ENCODE measurements at regions not wholly inside any gene's neighbourhood (a gene's known extent, or its start where the extent isn't known, plus 50 kb on each side); places are given as distances from the start of the nearest gene placed in this dataset.

- DNase-seq = no peak
These were observed 425.1 kb downstream of the SETD4 start for GRCh38 chr21:35635261-35635660.

- DNase-seq = no peak
These were observed 426.8 kb downstream of the SETD4 start for GRCh38 chr21:35633501-35633900.

- DNase-seq = no peak
These were observed 427.6 kb downstream of the SETD4 start for GRCh38 chr21:35632711-35633110.

GRCh38 chr21:35628316-35628715 lies 432.0 kb downstream of the SETD4 start:
- no peak for DNase-seq

- DNase-seq = no peak
These were observed 432.9 kb downstream of the SETD4 start for GRCh38 chr21:35627462-35627861.

- no peak for DNase-seq
These were observed 434.8 kb downstream of the SETD4 start for GRCh38 chr21:35625576-35625975.

GRCh38 chr21:35624901-35625300 lies 435.4 kb downstream of the SETD4 start:
- DNase-seq = no peak

GRCh38 chr21:35622612-35623011 lies 437.7 kb downstream of the SETD4 start:
- no peak for DNase-seq

GRCh38 chr21:35619184-35619583 lies 441.1 kb downstream of the SETD4 start:
- no peak for DNase-seq

- no peak for DNase-seq
These were observed 442.8 kb downstream of the SETD4 start for GRCh38 chr21:35617491-35617890.

- peak; percentile 4 for DNase-seq
These were observed 444.2 kb downstream of the SETD4 start for GRCh38 chr21:35616090-35616489.

- DNase-seq = no peak
These were observed 445.0 kb downstream of the SETD4 start for GRCh38 chr21:35615325-35615724.

- DNase-seq = no peak
These were observed 445.9 kb downstream of the SETD4 start for GRCh38 chr21:35614396-35614921.

- no peak for DNase-seq
These were observed 448.6 kb downstream of the SETD4 start for GRCh38 chr21:35611708-35612132.

- no peak for DNase-seq
These were observed 451.1 kb downstream of the SETD4 start for GRCh38 chr21:35609263-35609662.

- no peak for DNase-seq
These were observed 452.9 kb downstream of the SETD4 start for GRCh38 chr21:35607406-35607805.

- peak; percentile 19 for DNase-seq
These were observed 453.7 kb downstream of the SETD4 start for GRCh38 chr21:35606578-35606977.

- no peak for DNase-seq
These were observed 454.2 kb downstream of the SETD4 start for GRCh38 chr21:35606146-35606545.

- no peak for DNase-seq
These were observed 456.8 kb downstream of the SETD4 start for GRCh38 chr21:35603494-35603893.

- DNase-seq = no peak
These were observed 457.4 kb downstream of the SETD4 start for GRCh38 chr21:35602811-35603362.

- no peak for DNase-seq
These were observed 459.1 kb downstream of the SETD4 start for GRCh38 chr21:35601211-35601610.

- no peak for DNase-seq
These were observed 461.2 kb downstream of the SETD4 start for GRCh38 chr21:35599164-35599563.

- DNase-seq = no peak
These were observed 462.5 kb downstream of the SETD4 start for GRCh38 chr21:35597750-35598339.

- no peak for DNase-seq
These were observed 465.4 kb downstream of the SETD4 start for GRCh38 chr21:35594905-35595304.

GRCh38 chr21:35593000-35593502 lies 467.3 kb downstream of the SETD4 start:
- no peak for DNase-seq
